GM18907 (cell line): ENCODE measurements at regions not wholly inside any gene's neighbourhood (a gene's known extent, or its start where the extent isn't known, plus 50 kb on each side); places are given as distances from the start of the nearest gene placed in this dataset.

Experiments used
- ATAC-seq: cut with Tn5 transposase; IDR thresholded peaks from one replicate; pipeline ENCODE4 v1.9.1; 2021; ENCODE audit warnings: mild to moderate bottlenecking, moderate library complexity; ENCODE audit not compliant: unreplicated experiment

GRCh38 chr9:82604947-82605656, 457.8 kb downstream of the RASEF start:
- ATAC-seq, result no peak

GRCh38 chr9:82605657-82606031, 457.3 kb downstream of the RASEF start:
- no peak for ATAC-seq

- ATAC-seq, result no peak
These were observed 456.9 kb downstream of the RASEF start for GRCh38 chr9:82606071-82606470.

GRCh38 chr9:82606492-82607382, 456.2 kb downstream of the RASEF start:
- ATAC-seq, result no peak

- ATAC-seq, result no peak
These were observed 454.5 kb downstream of the RASEF start for GRCh38 chr9:82608487-82608886.

GRCh38 chr9:82612942-82613341, 450.0 kb downstream of the RASEF start:
- ATAC-seq, result no peak

- no peak for ATAC-seq
These were observed 449.4 kb downstream of the RASEF start for GRCh38 chr9:82613498-82613897.

GRCh38 chr9:82616545-82616944, 446.4 kb downstream of the RASEF start:
- no peak for ATAC-seq

- no peak for ATAC-seq
These were observed 441.5 kb downstream of the RASEF start for GRCh38 chr9:82621447-82621846.

- no peak for ATAC-seq
These were observed 425.6 kb downstream of the RASEF start for GRCh38 chr9:82637368-82637767.

- ATAC-seq, result no peak
These were observed 417.3 kb downstream of the RASEF start for GRCh38 chr9:82645600-82645999.

GRCh38 chr9:82650368-82650767, 412.6 kb downstream of the RASEF start:
- no peak for ATAC-seq

GRCh38 chr9:82651474-82651873, 411.5 kb downstream of the RASEF start:
- ATAC-seq, result no peak

GRCh38 chr9:82665324-82665723, 397.6 kb downstream of the RASEF start:
- ATAC-seq, result no peak

- no peak for ATAC-seq
These were observed 394.2 kb downstream of the RASEF start for GRCh38 chr9:82668689-82669199.

- ATAC-seq, result no peak
These were observed 392.9 kb downstream of the RASEF start for GRCh38 chr9:82670000-82670399.

- no peak for ATAC-seq
These were observed 392.2 kb downstream of the RASEF start for GRCh38 chr9:82670726-82671125.

- no peak for ATAC-seq
These were observed 389.7 kb downstream of the RASEF start for GRCh38 chr9:82673201-82673600.

GRCh38 chr9:82673919-82674318, 389.0 kb downstream of the RASEF start:
- no peak for ATAC-seq

GRCh38 chr9:82675102-82675501, 387.8 kb downstream of the RASEF start:
- ATAC-seq, result no peak

- ATAC-seq, result no peak
These were observed 387.3 kb downstream of the RASEF start for GRCh38 chr9:82675605-82676004.

GRCh38 chr9:82677086-82677485, 385.9 kb downstream of the RASEF start:
- no peak for ATAC-seq
